ENCODE measurements at regions not wholly inside any gene's neighbourhood (a gene's known extent, or its start where the extent isn't known, plus 50 kb on each side); places are given as distances from the start of the nearest gene placed in this dataset.
"Not testable (repeated sequence)": the region's sequence is repeated elsewhere in the genome, so short reads cannot be mapped to it uniquely, and the experiment has no call there.

GRCh38 chr12:27133022-27133590, 50.7 kb upstream of the C12orf71 start:
- DNase-seq (ENCODE audit: low read depth in 4 of 4, low spot score in 3 of 4), result no peak

- no peak for DNase-seq (ENCODE audit: low read depth in 4 of 4, low spot score in 3 of 4)
These were observed 58.1 kb upstream of the C12orf71 start for GRCh38 chr12:27140478-27140969.

GRCh38 chr12:27142101-27142721, 59.8 kb upstream of the C12orf71 start:
- peak; percentile 31 to 56 (median 48) for DNase-seq (ENCODE audit: low read depth in 4 of 4, low spot score in 3 of 4)

GRCh38 chr12:27143256-27144069, 61.1 kb upstream of the C12orf71 start:
- DNase-seq (ENCODE audit: low read depth in 4 of 4, low spot score in 3 of 4), result no peak

GRCh38 chr12:27145725-27146124, 63.3 kb upstream of the C12orf71 start:
- DNase-seq (ENCODE audit: low read depth in 4 of 4, low spot score in 3 of 4), result not testable (repeated sequence)

- DNase-seq (ENCODE audit: low read depth in 4 of 4, low spot score in 3 of 4), result no peak
These were observed 66.0 kb upstream of the C12orf71 start for GRCh38 chr12:27148373-27148772.

GRCh38 chr12:27148791-27149190, 66.4 kb upstream of the C12orf71 start:
- DNase-seq (ENCODE audit: low read depth in 4 of 4, low spot score in 3 of 4), result no peak

- no peak for DNase-seq (ENCODE audit: low read depth in 4 of 4, low spot score in 3 of 4)
These were observed 69.1 kb upstream of the C12orf71 start for GRCh38 chr12:27151479-27151878.

- DNase-seq (ENCODE audit: low read depth in 4 of 4, low spot score in 3 of 4), result no peak
These were observed 75.9 kb upstream of the C12orf71 start for GRCh38 chr12:27158297-27158696.

GRCh38 chr12:27161458-27162228, 79.3 kb upstream of the C12orf71 start:
- DNase-seq (ENCODE audit: low read depth in 4 of 4, low spot score in 3 of 4), result no peak

GRCh38 chr12:27162229-27162537, 79.8 kb upstream of the C12orf71 start:
- no peak for DNase-seq (ENCODE audit: low read depth in 4 of 4, low spot score in 3 of 4)

- no peak for DNase-seq (ENCODE audit: low read depth in 4 of 4, low spot score in 3 of 4)
These were observed 80.8 kb upstream of the C12orf71 start for GRCh38 chr12:27163048-27163715.

- DNase-seq (ENCODE audit: low read depth in 4 of 4, low spot score in 3 of 4), result no peak
These were observed 80.2 kb upstream of the STK38L start for GRCh38 chr12:27163894-27164293.

- DNase-seq (ENCODE audit: low read depth in 4 of 4, low spot score in 3 of 4), result peak in 1 of 4 donors; percentile 19
These were observed 79.6 kb upstream of the STK38L start for GRCh38 chr12:27164330-27165040.

GRCh38 chr12:27165958-27166357, 78.1 kb upstream of the STK38L start:
- DNase-seq (ENCODE audit: low read depth in 4 of 4, low spot score in 3 of 4), result not testable (repeated sequence)

GRCh38 chr12:27171494-27171893, 72.6 kb upstream of the STK38L start:
- not testable (repeated sequence) for DNase-seq (ENCODE audit: low read depth in 4 of 4, low spot score in 3 of 4)

GRCh38 chr12:27176765-27177164, 67.3 kb upstream of the STK38L start:
- no peak for DNase-seq (ENCODE audit: low read depth in 4 of 4, low spot score in 3 of 4)

- no peak for DNase-seq (ENCODE audit: low read depth in 4 of 4, low spot score in 3 of 4)
These were observed 66.4 kb upstream of the STK38L start for GRCh38 chr12:27177706-27178105.

GRCh38 chr12:27178255-27178654, 65.8 kb upstream of the STK38L start:
- DNase-seq (ENCODE audit: low read depth in 4 of 4, low spot score in 3 of 4), result no peak
